Tibial artery (tissue), 4 donors: ENCODE measurements at regions not wholly inside any gene's neighbourhood (a gene's known extent, or its start where the extent isn't known, plus 50 kb on each side); places are given as distances from the start of the nearest gene placed in this dataset.

ENCODE experiments used
- DNase-seq, 2 donors: peaks; one replicate each; pipeline ENCODE4 v3.0.0-alpha.2; 2019
- H3K27ac ChIP-seq, 2 donors: fragments of 200-600 bp; sonication (generic) in 1 of 2; 1 replicate in 1 of 2; 2 replicates in 1 of 2; pipeline ENCODE4 v1.5.1; 2018 to 2019; ENCODE audit warnings: mild to moderate bottlenecking in 1 of 2
- H3K27me3 ChIP-seq, 2 donors: fragments of 200-600 bp; sonication (generic) in 1 of 2; one replicate each; pipeline versions ENCODE4 v1.5.1 to v1.6.0; 2016 to 2019
- H3K36me3 ChIP-seq, 3 donors: fragments of 200-600 bp; sonication (generic) in 2 of 3; one replicate each; pipeline ENCODE4 v1.5.1; 2016 to 2019; ENCODE audit warnings: mild to moderate bottlenecking in 2 of 3
- H3K4me1 ChIP-seq, 4 donors: fragments of 200-600 bp; sonication (generic) in 2 of 4; 1 replicate in 3 of 4; 2 replicates in 1 of 4; pipeline ENCODE4 v1.5.1; 2016 to 2019
- H3K4me3 ChIP-seq, 2 donors: fragments of 200-600 bp; sonication (generic) in 1 of 2; 1 replicate in 1 of 2; 2 replicates in 1 of 2; pipeline ENCODE4 v1.5.1; 2018 to 2019; ENCODE audit warnings: mild to moderate bottlenecking in 2 of 2
- H3K9me3 ChIP-seq, 3 donors: fragments of 200-600 bp; sonication (generic) in 1 of 3; one replicate each; pipeline ENCODE4 v1.5.1; 2016 to 2019
- intact Hi-C: fragments of 100-400 bp; cut with DNase I; formaldehyde crosslinking; loops from one replicate; pipeline ENCODE4 v1.15.0; 2023; ENCODE audit warnings: low total_unique reads
- TF ChIP-seq, protein P1 (sequence below), 2 experiments: fragments of 200-600 bp in 1 of 2; fragments of 450-650 bp in 1 of 2; IDR thresholded peaks; one replicate each; pipeline ENCODE4 v1.5.1; 2017 to 2019; ENCODE audit warnings: antibody characterized with exemption in 2 of 2, mild to moderate bottlenecking in 1 of 2, moderate library complexity in 1 of 2

DNA sequence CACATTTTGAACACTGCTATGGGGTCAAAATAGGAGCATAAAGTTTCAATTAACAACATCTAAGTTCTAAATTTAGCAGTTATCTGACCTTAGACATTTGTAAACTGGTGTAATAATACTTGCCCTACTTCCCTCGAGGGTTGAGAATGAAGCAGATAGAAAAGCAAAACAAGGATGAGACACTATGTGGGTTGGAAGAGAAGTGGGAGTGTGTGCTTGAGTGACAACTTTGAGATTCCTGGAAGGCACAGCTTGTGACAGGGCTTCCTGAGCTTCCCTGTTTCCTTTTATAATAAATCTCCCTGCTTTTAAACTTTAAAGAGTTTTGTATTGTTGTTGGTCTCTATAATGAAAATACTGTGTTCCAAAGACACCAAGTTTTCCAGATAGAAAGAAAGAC lies 128.6 kb upstream of the CHST9 start:
- no peaks in the 10 kb centered on the region for H3K4me1 ChIP-seq
- intact Hi-C loops: no loop called here
- no peaks in the 10 kb centered on the region for H3K36me3 ChIP-seq

DNA sequence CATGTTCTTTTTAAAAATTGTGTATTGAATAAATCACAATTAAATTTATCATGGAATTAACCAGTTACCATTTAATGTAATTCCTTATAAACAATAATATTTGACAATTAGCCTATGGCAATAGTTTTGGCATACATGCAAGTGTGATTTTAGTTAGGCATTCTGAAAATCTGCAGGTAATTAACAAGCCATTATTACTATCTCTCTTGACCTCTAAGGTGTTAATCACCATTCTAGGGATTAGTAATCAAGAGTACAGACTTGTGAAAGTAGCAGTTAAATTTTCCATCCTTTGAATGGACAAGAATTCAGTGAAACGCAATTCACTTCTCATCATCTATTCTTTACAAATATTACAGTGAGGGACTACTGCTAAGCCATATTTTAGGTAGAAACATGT lies 127.7 kb upstream of the CHST9 start:
- H3K36me3 ChIP-seq: no peaks in the 10 kb centered on the region
- no peaks in the 10 kb centered on the region for H3K27me3 ChIP-seq
- H3K27ac ChIP-seq: no peak overlapping the region
- TF ChIP-seq, protein P1, sequence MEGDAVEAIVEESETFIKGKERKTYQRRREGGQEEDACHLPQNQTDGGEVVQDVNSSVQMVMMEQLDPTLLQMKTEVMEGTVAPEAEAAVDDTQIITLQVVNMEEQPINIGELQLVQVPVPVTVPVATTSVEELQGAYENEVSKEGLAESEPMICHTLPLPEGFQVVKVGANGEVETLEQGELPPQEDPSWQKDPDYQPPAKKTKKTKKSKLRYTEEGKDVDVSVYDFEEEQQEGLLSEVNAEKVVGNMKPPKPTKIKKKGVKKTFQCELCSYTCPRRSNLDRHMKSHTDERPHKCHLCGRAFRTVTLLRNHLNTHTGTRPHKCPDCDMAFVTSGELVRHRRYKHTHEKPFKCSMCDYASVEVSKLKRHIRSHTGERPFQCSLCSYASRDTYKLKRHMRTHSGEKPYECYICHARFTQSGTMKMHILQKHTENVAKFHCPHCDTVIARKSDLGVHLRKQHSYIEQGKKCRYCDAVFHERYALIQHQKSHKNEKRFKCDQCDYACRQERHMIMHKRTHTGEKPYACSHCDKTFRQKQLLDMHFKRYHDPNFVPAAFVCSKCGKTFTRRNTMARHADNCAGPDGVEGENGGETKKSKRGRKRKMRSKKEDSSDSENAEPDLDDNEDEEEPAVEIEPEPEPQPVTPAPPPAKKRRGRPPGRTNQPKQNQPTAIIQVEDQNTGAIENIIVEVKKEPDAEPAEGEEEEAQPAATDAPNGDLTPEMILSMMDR (IDR thresholded peaks at IDR 0.05): no peak
- DNase-seq: no peak
- H3K4me1 ChIP-seq: no peaks in the 10 kb centered on the region
- no peak overlapping the region for H3K4me3 ChIP-seq
- intact Hi-C loops: no loop called here
- no peaks in the 10 kb centered on the region for H3K9me3 ChIP-seq

More for the DNA sequence above, 128.6 kb upstream of the CHST9 start:
- Histone ChIP-seq H3K27ac (no peak overlapping the region), H3K27me3 (no peaks in the 10 kb centered on the region), H3K9me3 (no peaks in the 10 kb centered on the region), H3K4me3 (no peak overlapping the region)
- TF ChIP-seq, protein P1 (IDR thresholded peaks at IDR 0.05): no peak
- no peak for DNase-seq

DNA sequence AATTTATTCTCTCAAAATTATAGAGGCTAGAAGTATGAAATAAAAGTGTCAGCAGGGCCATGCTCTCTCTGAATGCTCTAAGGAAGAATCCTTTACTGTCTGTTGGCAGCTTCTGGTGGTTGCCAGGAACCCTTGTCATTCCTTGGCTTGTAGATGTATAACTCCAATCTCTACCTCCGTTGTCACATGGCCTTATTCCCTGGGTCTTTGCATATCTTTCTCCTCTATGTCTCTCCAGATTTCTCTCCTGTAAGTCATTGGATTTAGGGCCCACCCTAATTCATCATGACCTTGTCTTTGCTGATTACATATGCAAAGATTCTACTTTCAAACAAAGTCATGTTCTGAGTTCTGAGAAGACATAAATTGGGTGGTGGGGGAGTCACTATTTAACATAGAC lies 127.0 kb upstream of the CHST9 start:
- intact Hi-C loops: no loop called here
- no peak for DNase-seq
- H3K4me3 ChIP-seq: no peak overlapping the region
- TF ChIP-seq, protein P1 (IDR thresholded peaks at IDR 0.05): no peak
- H3K27ac ChIP-seq: no peak overlapping the region
- no peaks in the 10 kb centered on the region for H3K9me3 ChIP-seq
- no peaks in the 10 kb centered on the region for H3K36me3 ChIP-seq
- no peaks in the 10 kb centered on the region for H3K4me1 ChIP-seq
- H3K27me3 ChIP-seq: no peaks in the 10 kb centered on the region

DNA sequence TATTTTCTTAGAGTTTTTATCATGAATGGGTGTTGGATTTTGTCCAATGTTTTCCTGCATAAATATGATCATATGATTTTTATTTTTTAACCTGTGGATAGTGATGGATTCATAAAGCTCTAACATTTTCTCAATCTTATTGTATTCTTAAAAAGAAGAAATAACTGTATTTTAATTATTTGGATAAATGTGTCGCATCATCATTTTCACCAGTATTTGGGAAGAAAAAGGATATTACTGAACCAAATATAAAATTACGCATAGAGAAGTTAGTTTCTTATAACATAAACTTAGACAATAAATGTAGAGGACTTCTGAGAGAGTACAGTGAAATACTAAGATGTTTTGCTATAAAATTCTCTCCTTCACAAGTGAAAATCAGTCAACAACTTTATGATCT lies 126.0 kb upstream of the CHST9 start:
- intact Hi-C loops: no loop called here
- H3K9me3 ChIP-seq: no peaks in the 10 kb centered on the region
- H3K36me3 ChIP-seq: no peaks in the 10 kb centered on the region
- H3K27ac ChIP-seq: no peak overlapping the region
- H3K27me3 ChIP-seq: no peaks in the 10 kb centered on the region
- TF ChIP-seq, protein P1 (IDR thresholded peaks at IDR 0.05): no peak
- DNase-seq: no peak
- no peaks in the 10 kb centered on the region for H3K4me1 ChIP-seq
- no peak overlapping the region for H3K4me3 ChIP-seq

DNA sequence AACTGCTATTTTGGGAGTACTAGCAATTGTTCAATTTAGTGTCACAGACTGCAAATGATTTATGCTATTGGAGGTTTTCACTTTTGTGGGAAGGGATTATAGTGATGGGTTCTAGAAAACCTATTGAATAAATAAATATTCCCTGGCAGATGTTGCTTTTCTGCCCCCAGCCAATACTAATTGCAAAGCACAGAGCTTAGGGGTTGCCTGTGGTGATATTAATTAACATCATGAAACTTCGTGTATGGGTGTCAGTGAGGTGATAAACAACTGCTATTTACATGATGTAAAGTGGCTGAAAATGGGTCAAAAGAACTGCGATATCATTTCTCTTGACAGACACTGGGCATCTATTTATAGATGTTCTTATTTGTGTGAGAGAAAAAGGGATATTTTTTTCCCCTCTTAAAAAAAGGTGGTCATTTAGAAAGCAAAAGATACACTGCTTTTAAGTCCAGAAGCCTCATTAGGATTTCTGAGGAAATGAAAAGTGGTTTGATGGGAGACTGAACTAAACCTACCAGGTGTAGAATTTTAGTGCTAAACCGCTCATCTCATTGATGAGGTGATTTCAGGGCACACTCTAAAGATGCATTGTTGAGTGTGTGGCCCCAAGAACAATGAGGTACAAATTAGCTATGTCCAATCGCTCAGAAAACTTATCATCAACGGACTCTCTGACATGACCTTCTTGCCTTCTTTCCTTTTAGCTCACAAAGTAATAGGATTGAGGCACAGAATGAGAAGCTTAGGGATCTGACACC lies 116.7 kb upstream of the CHST9 start:
- no peak for DNase-seq
- H3K36me3 ChIP-seq: no peaks in the 10 kb centered on the region
- H3K9me3 ChIP-seq: no peaks in the 10 kb centered on the region
- H3K27me3 ChIP-seq: no peaks in the 10 kb centered on the region
- TF ChIP-seq, protein P1 (IDR thresholded peaks at IDR 0.05): no peak
- intact Hi-C loops: no loop called here
- H3K4me3 ChIP-seq: no peak overlapping the region
- no peaks in the 10 kb centered on the region for H3K4me1 ChIP-seq
- no peak overlapping the region for H3K27ac ChIP-seq
